ENCODE measurements at regions not wholly inside any gene's neighbourhood (a gene's known extent, or its start where the extent isn't known, plus 50 kb on each side); places are given as distances from the start of the nearest gene placed in this dataset.

GRCh38 chr1:222233444-222234158 is 314.3 kb downstream of the HHIPL2 start:
- H3K23ac ChIP-seq (ENCODE audit: insufficient read length), result no peak overlapping the region
- no peak overlapping the region for H4K91ac ChIP-seq (replicated peaks; ENCODE audit: insufficient read length, low read length)
- no peak overlapping the region for H2BK20ac ChIP-seq (ENCODE audit: low read length)
- no peak overlapping the region for H2AFZ ChIP-seq (ENCODE audit: low read length)
- no peak for DNase-seq (ENCODE audit: low read depth in 1 of 2, low spot score in 2 of 2)
- no peak for FAIRE-seq
- H2AK5ac ChIP-seq (ENCODE audit: low read depth, low read length), result no peak overlapping the region
- H3K27me3 ChIP-seq (replicated peaks in 1 of 4; ENCODE audit: control insufficient read depth in 3 of 4, extremely low read depth in 1 of 4, insufficient read depth in 3 of 4, low read length in 3 of 4), result no peaks in the 10 kb centered on the region
- H2BK5ac ChIP-seq (ENCODE audit: low read depth, low read length), result no peak overlapping the region
- H4K20me1 ChIP-seq (replicated peaks in 1 of 2; ENCODE audit: control insufficient read depth in 1 of 2, insufficient read depth in 2 of 2, low read length in 2 of 2), result no peaks in the 10 kb centered on the region
- no peaks in the 10 kb centered on the region for H3K23me2 ChIP-seq (ENCODE audit: low read depth, low read length)
- H3K27ac ChIP-seq (ENCODE audit: low read depth, low read length), result no peak overlapping the region
- H3K4me3 ChIP-seq (ENCODE audit: extremely low read depth in 1 of 4, insufficient read depth in 2 of 4, low read depth in 3 of 4, low read length in 4 of 4), result no peak overlapping the region
- no peak overlapping the region for H3K18ac ChIP-seq (ENCODE audit: extremely low read depth, low read length)
- no peak overlapping the region for H2BK15ac ChIP-seq (ENCODE audit: low read length)
- CTCF ChIA-PET (ENCODE audit: partially characterized antibody), result interaction anchor here (0.7 to 1.7 kb wide), 6 partner anchors 10 to 222 kb away, joined by 3 to 4 read pairs (median 3); no protein-coding TSS in a partner anchor
- POLR2A ChIA-PET (ENCODE audit: partially characterized antibody), result no interaction called here
- H3K56ac ChIP-seq (replicated peaks; ENCODE audit: insufficient read length, low read depth, low read length), result no peak overlapping the region
- no peak overlapping the region for H2BK120ac ChIP-seq (replicated peaks; ENCODE audit: low read depth, low read length)
- H3K79me2 ChIP-seq (ENCODE audit: control insufficient read depth in 1 of 2, insufficient read depth in 2 of 2, low read length in 2 of 2), result no peaks in the 10 kb centered on the region
- no peaks in the 10 kb centered on the region for H3K4me1 ChIP-seq (replicated peaks in 1 of 4; ENCODE audit: control insufficient read depth in 3 of 4, insufficient read depth in 4 of 4, low read length in 3 of 4)
- no peaks in the 10 kb centered on the region for H3K36me3 ChIP-seq (ENCODE audit: control insufficient read depth in 2 of 4, insufficient read depth in 4 of 4, low read length in 3 of 4)
- H3K9ac ChIP-seq (replicated peaks in 1 of 4; ENCODE audit: extremely low read depth in 1 of 4, low read depth in 3 of 4, low read length in 3 of 4), result no peak overlapping the region
- H4K8ac ChIP-seq (ENCODE audit: extremely low read depth, insufficient read depth, low read length), result no peak overlapping the region
- H3K4me2 ChIP-seq (ENCODE audit: insufficient read depth in 1 of 2, low read depth in 2 of 2, low read length in 2 of 2), result no peak overlapping the region
- H2BK12ac ChIP-seq (ENCODE audit: low read depth, low read length), result no peak overlapping the region
- no peak overlapping the region for H4K5ac ChIP-seq (ENCODE audit: insufficient read length, low read depth, low read length)
- H3K9me3 ChIP-seq (ENCODE audit: insufficient read depth in 2 of 2, low read depth in 1 of 2, low read length in 1 of 2), result no peaks in the 10 kb centered on the region
- H3K4ac ChIP-seq (replicated peaks; ENCODE audit: insufficient read length, low read depth, low read length), result no peak overlapping the region
- no peaks in the 10 kb centered on the region for H3K79me1 ChIP-seq (ENCODE audit: low read depth, low read length)
- TF ChIP-seq SP1 (IDR thresholded peaks at IDR 0.05; ENCODE audit: low read depth, low read length) (no peak), TEAD4 (IDR thresholded peaks at IDR 0.05; ENCODE audit: low read depth, low read length) (peak; percentile 17; the same call in 1 of the 2 replicates), RFX5 (IDR thresholded peaks at IDR 0.05; ENCODE audit: borderline replicate concordance, low read depth, low read length) (no peak), RAD21 (IDR thresholded peaks at IDR 0.05 in 1 of 2, conservative IDR thresholded peaks at IDR 0.05 in 1 of 2; ENCODE audit: low read depth in 2 of 2, low read length in 2 of 2) (peak; percentile 44 to 57), SRF (IDR thresholded peaks at IDR 0.05; ENCODE audit: low read depth, low read length) (no peak), CTCF (IDR thresholded peaks at IDR 0.05; ENCODE audit: control extremely low read depth in 1 of 3, insufficient read depth in 1 of 3, low read depth in 1 of 3, low read length in 3 of 3) (peak in 2 of 3 experiments; percentile 17 to 18; a peak in 2 of 4 replicates)
- no peak overlapping the region for H3K14ac ChIP-seq (ENCODE audit: insufficient read length)
- WGBS, 2 experiments (ENCODE audit: extremely low coverage in 1 of 2, insufficient coverage in 1 of 2, insufficient read length in 1 of 2, insufficient replicate concordance in 2 of 2, low coverage in 1 of 2, low lambda C conversion rate in 2 of 2, missing lambda C conversion rate in 1 of 2), result 91% methylated on average over 6 of the region's 6 CpGs; no CpG with 5 or more reads in 1 of the 2 experiments

All from H1 (cell line).